IMR-90 (cell line): ENCODE measurements at regions not wholly inside any gene's neighbourhood (a gene's known extent, or its start where the extent isn't known, plus 50 kb on each side); places are given as distances from the start of the nearest gene placed in this dataset.

Source experiments
- FOS ChIP-seq: fragments of 150-350 bp; IDR thresholded peaks from 2 replicates; pipeline ENCODE4 v1.6.1; 2016; ENCODE audit warnings: low read depth, low read length
- TF ChIP-seq, protein P1 (sequence below): conservative IDR thresholded peaks from 2 replicates; pipeline ENCODE4 v1.5.1; 2012; ENCODE audit warnings: mild to moderate bottlenecking, low read depth, low read length, improper control_type of control experiment
- TF ChIP-seq, protein P2 (sequence below): fragments of 150-350 bp; IDR thresholded peaks from 2 replicates; pipeline ENCODE4 v1.6.1; 2017; ENCODE audit warnings: mild to moderate bottlenecking, antibody characterized with exemption, low read length, low read depth

DNA sequence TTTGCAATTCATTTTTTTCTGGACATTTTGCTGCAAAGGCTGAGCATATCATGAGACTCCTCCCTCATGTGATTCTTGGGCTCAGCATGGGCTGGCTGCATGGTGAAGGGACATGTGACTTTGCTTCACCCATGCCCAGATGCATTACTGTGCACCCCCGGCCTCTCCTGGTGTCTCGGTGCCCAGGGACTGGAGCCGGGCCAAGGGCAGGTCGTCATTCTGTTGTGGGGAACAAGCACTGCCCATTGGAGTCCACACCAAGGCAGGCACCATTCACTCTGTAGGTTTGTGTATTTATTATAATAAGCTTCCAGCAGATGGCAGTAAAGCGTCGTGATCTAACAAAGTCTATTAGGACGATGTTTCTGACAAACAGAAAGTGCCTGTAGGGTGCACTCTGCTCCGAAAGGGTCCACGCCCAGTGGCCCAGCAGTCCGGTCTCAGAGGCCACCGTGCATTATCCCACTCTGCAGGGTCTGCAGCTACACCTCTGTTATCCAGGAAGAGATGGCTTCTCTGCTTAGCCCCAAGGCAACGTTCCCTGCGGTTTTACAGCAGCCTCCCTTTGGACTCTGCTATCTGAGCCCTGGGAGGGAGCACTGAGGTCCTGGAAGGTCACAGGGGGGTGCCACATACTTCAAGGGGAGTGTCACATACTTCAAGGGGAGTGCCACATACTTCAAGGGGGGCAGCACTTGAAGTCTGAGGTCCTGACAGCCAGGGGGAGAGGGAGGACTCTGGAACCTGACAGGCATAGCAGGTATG, 219.6 kb downstream of the TSN start:
- TF ChIP-seq, protein P1, sequence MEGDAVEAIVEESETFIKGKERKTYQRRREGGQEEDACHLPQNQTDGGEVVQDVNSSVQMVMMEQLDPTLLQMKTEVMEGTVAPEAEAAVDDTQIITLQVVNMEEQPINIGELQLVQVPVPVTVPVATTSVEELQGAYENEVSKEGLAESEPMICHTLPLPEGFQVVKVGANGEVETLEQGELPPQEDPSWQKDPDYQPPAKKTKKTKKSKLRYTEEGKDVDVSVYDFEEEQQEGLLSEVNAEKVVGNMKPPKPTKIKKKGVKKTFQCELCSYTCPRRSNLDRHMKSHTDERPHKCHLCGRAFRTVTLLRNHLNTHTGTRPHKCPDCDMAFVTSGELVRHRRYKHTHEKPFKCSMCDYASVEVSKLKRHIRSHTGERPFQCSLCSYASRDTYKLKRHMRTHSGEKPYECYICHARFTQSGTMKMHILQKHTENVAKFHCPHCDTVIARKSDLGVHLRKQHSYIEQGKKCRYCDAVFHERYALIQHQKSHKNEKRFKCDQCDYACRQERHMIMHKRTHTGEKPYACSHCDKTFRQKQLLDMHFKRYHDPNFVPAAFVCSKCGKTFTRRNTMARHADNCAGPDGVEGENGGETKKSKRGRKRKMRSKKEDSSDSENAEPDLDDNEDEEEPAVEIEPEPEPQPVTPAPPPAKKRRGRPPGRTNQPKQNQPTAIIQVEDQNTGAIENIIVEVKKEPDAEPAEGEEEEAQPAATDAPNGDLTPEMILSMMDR: peak; percentile 69
- TF ChIP-seq FOS: no peak
- TF ChIP-seq, protein P2, sequence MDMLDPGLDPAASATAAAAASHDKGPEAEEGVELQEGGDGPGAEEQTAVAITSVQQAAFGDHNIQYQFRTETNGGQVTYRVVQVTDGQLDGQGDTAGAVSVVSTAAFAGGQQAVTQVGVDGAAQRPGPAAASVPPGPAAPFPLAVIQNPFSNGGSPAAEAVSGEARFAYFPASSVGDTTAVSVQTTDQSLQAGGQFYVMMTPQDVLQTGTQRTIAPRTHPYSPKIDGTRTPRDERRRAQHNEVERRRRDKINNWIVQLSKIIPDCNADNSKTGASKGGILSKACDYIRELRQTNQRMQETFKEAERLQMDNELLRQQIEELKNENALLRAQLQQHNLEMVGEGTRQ: no peak
